T47D (cell line): ENCODE measurements at regions not wholly inside any gene's neighbourhood (a gene's known extent, or its start where the extent isn't known, plus 50 kb on each side); places are given as distances from the start of the nearest gene placed in this dataset.
"Not testable (repeated sequence)": the region's sequence is repeated elsewhere in the genome, so short reads cannot be mapped to it uniquely, and the experiment has no call there.

Source experiments
- DNase-seq, 2 experiments: peaks; one replicate each; pipeline versions ENCODE4 v3.0.0 to v3.0.0-alpha.2; 2011 to 2012; ENCODE audit warnings: low read depth in 1 of 2, low spot score in 1 of 2
- JUND ChIP-seq: IDR thresholded peaks from 2 replicates; pipeline ENCODE4 v1.6.1; 2012; ENCODE audit warnings: low read depth
- in situ Hi-C: cut with HindIII; loops from 2 replicates; pipeline ENCODE4 v1.10.0; 2016; ENCODE audit warnings: low sequenced_read_pairs, low pct_unique_long_range_greater_than_20kb

- in situ Hi-C loops = no loop called here
- TF ChIP-seq JUND = no peak
- DNase-seq = peak; percentile 6 to 41
These were observed 68.7 kb upstream of the SYN3 start for GRCh38 chr22:33126881-33127280.

GRCh38 chr22:33124471-33124870 lies 66.3 kb upstream of the SYN3 start:
- no peak for DNase-seq
- in situ Hi-C loops = no loop called here
- no peak for TF ChIP-seq JUND

DNA sequence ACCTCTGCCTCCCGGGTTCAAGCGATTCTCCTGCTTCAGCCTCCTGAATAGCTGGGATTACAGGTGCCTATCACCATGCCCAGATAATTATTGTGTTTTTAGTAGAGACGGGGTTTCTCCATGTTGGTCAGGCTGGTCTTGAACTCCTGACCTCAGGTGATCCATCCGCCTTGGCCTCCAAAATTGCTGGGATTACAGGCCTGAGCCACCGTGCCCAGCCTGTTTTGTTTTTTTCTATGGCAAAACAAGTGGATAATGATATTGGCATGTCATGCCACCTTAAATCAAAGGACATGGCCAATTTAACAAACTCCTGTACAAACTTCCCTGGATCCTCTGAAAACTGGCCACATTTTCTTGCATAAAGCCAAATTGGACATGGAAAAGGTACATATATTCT lies 64.3 kb upstream of the SYN3 start:
- DNase-seq, in situ Hi-C loops: not testable (repeated sequence)

DNA sequence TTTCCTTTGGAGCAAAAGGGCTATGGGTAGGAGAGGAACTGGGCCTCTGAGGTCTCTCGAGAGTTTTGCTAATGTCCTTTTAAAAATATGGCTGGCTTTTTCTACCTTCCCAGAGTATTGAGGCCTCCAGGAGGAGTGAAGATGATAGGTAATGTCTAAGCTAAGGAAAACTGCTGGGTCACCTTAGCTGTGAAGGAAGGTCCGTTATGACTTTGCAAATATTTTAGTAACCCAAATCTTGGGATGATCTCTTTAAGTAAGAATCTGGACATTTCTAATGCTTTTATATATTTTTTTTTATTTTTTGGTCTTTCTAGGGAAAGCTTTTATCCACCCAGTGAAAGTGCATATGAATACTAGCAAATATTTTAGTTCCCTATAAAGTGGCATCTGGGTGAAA lies 60.9 kb upstream of the SYN3 start:
- DNase-seq = no peak
- TF ChIP-seq JUND = no peak
- in situ Hi-C loops = no loop called here

DNA sequence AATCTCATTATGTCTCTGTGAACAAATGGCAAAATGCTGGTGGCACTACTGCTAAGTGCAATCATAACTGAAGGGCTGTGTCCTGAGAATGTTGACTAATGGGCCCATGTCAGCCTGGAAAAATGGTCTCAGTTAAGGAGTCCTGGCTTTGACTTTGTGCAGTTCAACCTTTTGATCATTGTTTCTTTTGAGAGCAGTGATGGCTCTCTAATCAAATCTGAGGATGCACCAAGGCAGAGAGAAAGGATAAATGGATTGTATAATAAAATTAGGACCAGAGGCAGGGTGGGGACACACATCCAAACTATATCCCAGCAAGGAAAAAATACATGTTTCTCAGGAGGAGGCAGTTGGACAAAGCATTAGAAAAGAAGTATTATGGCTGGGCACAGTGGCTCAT lies 59.6 kb upstream of the SYN3 start:
- no peak for DNase-seq
- in situ Hi-C loops = no loop called here
- no peak for TF ChIP-seq JUND

DNA sequence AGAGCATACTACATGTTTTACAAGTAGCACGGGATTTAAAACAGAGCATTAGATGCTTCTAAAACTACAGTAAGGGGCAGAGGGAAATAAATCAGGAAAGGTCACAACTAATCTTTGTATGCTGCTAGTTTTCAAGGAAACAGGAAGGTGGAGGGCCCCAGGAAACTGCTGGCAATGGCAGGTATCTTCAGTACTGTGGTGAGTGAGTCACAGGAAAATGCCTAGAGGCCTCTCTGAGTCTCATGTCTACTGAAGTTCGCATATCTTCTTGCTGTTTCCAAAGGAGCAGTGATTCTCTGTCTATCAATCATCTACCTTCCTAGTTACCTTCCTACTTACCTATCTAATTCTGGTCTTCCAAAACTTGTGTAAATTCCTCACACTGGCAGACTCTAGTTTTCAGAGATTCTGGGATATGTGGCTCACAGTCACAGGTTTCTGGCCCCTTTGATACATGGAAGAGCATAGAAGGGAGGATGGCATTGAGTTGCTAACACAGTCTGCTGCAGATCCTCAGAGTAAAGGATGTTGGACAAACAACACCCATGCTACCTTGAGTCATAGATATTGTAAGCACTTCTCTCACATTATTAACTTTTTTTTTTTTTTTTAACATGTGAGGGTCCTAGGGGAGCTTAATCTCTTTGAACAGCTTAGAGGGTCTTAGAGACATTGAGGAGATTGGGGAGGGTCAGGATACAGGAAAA lies 58.8 kb upstream of the SYN3 start:
- no peak for TF ChIP-seq JUND
- DNase-seq = no peak
- in situ Hi-C loops = no loop called here

GRCh38 chr22:33114565-33114964 lies 56.4 kb upstream of the SYN3 start:
- in situ Hi-C loops = no loop called here
- DNase-seq = no peak
- no peak for TF ChIP-seq JUND

DNA sequence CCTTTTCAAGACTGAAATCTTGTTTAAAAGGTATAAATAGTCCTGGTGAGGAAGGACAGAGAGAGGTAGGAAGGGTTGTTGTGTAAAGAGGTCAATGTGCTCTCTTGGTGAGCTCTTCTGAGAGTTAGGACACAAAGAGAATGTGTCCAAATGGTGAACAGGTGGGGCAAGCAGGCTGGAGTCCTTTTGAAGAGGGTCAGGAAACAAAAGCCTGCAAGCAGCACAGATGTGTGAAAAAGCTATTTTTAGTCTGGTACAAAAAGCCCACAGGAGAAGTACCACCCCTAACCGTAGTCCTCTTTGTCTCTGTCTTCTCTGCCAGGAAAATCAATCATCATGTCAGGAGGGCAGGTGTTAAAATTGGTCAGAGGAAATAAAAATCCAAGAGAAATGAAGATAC lies 54.4 kb upstream of the SYN3 start:
- in situ Hi-C loops = no loop called here
- TF ChIP-seq JUND = no peak
- no peak for DNase-seq

DNA sequence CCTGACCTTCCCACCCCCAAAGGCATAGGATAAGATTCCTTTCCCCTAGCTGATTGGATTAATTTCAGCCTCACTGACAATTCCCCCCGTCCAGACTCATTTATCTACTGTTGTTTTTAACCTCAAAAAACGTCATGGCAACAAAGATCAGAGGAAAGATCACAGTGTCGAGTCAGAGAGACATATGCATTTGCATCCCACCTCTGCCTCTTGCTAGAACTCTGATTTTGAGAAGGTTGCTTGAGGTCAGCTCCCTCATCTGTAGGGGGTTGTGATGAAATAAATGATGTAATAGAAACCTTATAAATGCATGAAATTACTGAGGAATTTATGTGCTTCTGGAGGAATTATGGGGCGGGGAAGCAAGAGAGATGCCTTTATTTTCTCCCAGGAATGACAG lies 53.3 kb upstream of the SYN3 start:
- in situ Hi-C loops = no loop called here
- TF ChIP-seq JUND = no peak
- DNase-seq = no peak

DNA sequence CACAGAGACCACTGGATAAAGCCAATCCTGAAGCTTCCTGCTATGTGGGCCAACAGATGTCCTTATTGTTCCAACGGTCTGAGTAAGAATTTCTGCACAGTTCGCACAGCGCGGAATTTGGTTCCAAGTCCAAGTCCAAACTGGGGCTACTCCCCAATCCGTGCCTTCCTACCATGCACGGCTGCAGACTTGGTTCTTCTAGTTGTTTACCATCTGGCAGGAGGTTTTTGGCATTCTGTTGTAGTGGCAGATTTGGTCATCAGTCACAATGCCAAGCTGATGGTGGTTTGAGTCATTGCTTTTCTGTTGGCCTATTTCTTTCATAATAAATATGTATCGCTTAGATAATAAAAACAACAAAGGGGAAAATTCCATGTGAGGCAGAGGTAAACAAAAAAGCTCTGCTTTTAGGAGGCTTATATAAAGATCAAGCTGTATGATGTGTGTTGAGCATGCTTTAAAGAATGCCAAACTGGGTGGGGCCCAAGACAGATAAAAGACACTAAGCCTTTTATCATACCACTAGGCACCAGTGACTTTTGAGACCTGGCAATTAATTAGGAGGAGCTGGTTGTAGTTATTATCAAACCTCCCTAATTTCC lies 52.5 kb upstream of the SYN3 start:
- no peak for DNase-seq
- in situ Hi-C loops = no loop called here
- TF ChIP-seq JUND = no peak

DNA sequence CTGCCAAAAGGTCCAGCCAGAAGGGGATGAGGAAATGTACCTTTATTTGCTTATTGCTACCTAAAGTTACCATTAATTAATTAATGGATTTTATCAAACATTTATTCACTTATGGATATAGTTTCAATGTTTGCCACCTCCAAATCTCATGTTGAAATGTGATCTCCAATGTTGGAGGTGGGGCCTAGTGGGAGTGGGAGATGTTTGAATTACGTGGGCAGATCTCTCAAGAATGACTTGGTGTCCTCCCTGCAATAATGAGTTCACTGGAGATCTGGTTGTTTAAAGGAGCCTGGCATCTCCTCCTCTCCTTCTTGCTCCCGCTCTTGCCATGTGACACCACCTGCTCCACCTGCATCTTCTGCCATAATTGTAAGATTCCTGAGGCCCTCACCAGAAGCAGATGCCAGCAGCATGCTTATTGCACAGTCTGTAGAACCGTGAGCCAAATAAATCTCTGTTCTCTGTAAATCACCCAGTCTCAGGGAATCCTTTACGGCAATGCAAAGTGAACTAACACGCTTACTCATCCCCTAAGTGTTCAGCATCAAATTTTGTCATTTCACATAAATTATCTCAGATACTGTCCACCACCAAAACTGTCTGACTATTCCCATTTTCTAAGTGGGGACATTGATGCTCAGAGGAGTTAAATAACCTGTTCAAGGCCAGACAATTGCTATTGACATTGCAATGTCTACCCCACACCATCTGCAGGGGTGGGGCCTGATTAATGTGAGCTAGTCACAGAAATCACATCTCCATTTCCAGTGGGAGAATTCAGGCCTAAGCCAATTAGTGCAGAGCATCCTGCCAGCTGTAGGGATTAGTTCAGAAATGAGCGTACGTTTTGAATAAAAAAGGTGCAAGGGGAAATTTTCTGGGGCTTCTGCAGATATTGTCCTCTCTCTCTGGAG lies 51.6 kb upstream of the SYN3 start:
- no peak for DNase-seq

DNA sequence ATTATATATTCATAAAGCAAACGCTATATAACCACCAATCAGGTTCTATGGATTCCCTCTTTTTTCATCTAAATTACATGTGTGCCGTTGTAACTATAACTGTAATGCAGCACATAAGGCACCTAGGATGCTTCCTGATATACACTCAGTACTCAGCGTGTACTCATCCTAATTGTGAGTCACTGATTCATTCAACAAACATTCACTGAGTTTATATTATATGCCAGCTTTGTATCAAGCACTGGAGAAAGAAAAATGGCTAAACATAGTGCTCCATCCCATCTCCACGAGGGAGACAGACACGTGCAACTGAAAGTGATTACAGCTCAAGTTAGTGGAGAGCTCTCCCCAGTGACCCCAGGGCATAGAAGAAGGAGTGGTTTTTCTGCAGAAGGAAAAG lies 49.9 kb upstream of the SYN3 start:
- TF ChIP-seq JUND = no peak
- DNase-seq = no peak
- in situ Hi-C loops = no loop called here

More for the DNA sequence above, 51.6 kb upstream of the SYN3 start:
- in situ Hi-C loops = no loop called here
- TF ChIP-seq JUND = no peak
